ENCODE measurements at regions not wholly inside any gene's neighbourhood (a gene's known extent, or its start where the extent isn't known, plus 50 kb on each side); places are given as distances from the start of the nearest gene placed in this dataset.

DNA sequence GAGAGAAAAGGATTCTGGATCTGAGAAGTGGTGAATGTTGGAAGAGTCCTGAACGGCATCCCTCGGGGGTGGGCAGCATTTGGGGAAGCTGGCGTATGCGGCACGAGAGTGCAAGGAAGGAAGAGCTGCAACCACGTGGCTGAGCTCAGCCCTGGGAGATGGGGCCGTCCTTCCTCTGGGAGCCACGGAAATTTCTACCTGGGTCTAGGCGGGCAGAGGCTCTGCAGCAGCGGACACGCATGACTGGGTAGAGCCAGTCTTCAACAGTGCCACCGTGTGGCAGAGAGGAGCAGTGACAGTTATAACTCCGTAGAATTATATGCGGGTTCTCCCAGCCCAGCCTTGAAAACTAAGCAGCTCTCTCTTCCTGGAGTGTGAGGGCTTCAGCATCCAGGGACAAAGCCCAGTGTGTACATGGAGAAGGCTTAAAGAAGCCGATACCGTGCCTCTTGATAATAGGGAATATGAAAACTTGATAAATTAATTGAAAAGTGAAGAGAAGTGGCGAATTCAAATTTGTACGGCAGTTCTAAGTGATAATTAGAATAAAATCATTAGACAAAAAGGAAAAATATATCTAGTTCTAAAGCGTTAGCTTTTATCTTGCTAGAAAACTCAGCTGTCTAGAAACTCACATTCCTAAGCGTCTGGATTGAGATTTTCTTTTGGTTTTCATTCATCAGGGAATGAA is 82.9 kb upstream of the STXBP6 start:
- H3K27ac ChIP-seq (ENCODE audit: poor library complexity, severe bottlenecking): no peak overlapping the region
- ATAC-seq (ENCODE audit: low read depth) (peak; percentile 94), DNase-seq (ENCODE audit: low spot score) (no peak)
- no peaks in the 10 kb centered on the region for H3K4me1 ChIP-seq (ENCODE audit: insufficient read depth, poor library complexity, severe bottlenecking)
- no peak overlapping the region for H3K4me3 ChIP-seq (ENCODE audit: severe bottlenecking)
- peaks cover 15% of the 10 kb centered on the region for H3K27me3 ChIP-seq (ENCODE audit: insufficient read depth, poor library complexity, severe bottlenecking)
- no peaks in the 10 kb centered on the region for H3K36me3 ChIP-seq (ENCODE audit: low read depth)
- no peaks in the 10 kb centered on the region for H3K9me3 ChIP-seq (ENCODE audit: severe bottlenecking)
- peak; percentile 93 for TF ChIP-seq CTCF (IDR thresholded peaks at IDR 0.05; ENCODE audit: poor library complexity, severe bottlenecking)

DNA sequence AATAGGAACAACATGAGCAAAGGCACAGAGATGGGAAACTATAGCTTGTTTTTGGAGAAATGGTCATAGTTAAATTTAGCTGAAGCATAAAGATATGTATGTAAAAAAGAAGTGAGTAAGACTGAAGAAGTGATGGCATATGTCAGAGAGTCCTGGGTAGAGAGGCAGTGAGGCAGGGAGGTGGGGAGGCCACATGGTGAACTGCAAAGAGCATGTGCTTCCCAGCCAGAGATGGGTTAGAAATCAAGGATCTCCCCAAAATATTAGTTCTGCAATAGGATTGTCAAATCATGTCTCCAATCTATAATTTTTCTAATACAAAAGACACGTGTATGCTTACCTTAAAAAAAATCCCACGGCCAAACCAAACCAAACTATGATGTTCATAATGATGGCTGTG is 82.1 kb upstream of the STXBP6 start:
- peaks cover 15% of the 10 kb centered on the region for H3K27me3 ChIP-seq (ENCODE audit: insufficient read depth, poor library complexity, severe bottlenecking)
- no peaks in the 10 kb centered on the region for H3K9me3 ChIP-seq (ENCODE audit: severe bottlenecking)
- H3K4me3 ChIP-seq (ENCODE audit: severe bottlenecking): no peak overlapping the region
- no peak for TF ChIP-seq CTCF (IDR thresholded peaks at IDR 0.05; ENCODE audit: poor library complexity, severe bottlenecking)
- ATAC-seq (ENCODE audit: low read depth): no peak
- no peak overlapping the region for H3K27ac ChIP-seq (ENCODE audit: poor library complexity, severe bottlenecking)
- no peaks in the 10 kb centered on the region for H3K36me3 ChIP-seq (ENCODE audit: low read depth)
- DNase-seq (ENCODE audit: low spot score): no peak
- H3K4me1 ChIP-seq (ENCODE audit: insufficient read depth, poor library complexity, severe bottlenecking): no peaks in the 10 kb centered on the region

DNA sequence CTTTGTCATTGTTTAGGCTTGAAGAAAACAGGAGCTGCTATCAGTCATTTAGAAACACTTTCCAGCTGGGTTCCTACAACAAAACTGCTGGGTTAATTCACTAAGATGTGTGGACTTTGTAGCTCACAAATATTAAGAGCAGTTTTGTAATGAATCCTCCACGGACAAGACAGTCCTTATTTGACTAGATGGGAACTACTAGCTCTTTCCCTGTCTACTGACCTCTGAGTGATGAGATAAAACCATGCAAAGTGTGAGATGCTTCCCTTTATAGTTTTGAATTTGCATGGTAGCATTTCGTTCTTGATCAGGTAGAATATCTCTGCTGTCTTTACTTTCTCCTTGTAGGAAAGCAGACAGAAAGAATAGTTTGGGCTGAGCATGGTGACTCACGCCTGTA is 72.9 kb upstream of the STXBP6 start:
- no peak for ATAC-seq (ENCODE audit: low read depth)

GRCh38 chr14:25122211-25122610 is 72.3 kb upstream of the STXBP6 start:
- H3K27ac ChIP-seq (ENCODE audit: poor library complexity, severe bottlenecking): no peak overlapping the region
- no peak for TF ChIP-seq CTCF (IDR thresholded peaks at IDR 0.05; ENCODE audit: poor library complexity, severe bottlenecking)
- no peaks in the 10 kb centered on the region for H3K9me3 ChIP-seq (ENCODE audit: severe bottlenecking)
- no peak for ATAC-seq (ENCODE audit: low read depth)
- H3K4me1 ChIP-seq (ENCODE audit: insufficient read depth, poor library complexity, severe bottlenecking): no peaks in the 10 kb centered on the region
- H3K4me3 ChIP-seq (ENCODE audit: severe bottlenecking): no peak overlapping the region
- no peak for DNase-seq (ENCODE audit: low spot score)
- H3K36me3 ChIP-seq (ENCODE audit: low read depth): no peaks in the 10 kb centered on the region
- H3K27me3 ChIP-seq (ENCODE audit: insufficient read depth, poor library complexity, severe bottlenecking): no peaks in the 10 kb centered on the region

More for the DNA sequence above, 72.9 kb upstream of the STXBP6 start:
- TF ChIP-seq CTCF (IDR thresholded peaks at IDR 0.05; ENCODE audit: poor library complexity, severe bottlenecking): no peak
- no peaks in the 10 kb centered on the region for H3K27me3 ChIP-seq (ENCODE audit: insufficient read depth, poor library complexity, severe bottlenecking)
- H3K36me3 ChIP-seq (ENCODE audit: low read depth): no peaks in the 10 kb centered on the region
- no peak for DNase-seq (ENCODE audit: low spot score)
- H3K27ac ChIP-seq (ENCODE audit: poor library complexity, severe bottlenecking): no peak overlapping the region
- no peaks in the 10 kb centered on the region for H3K4me1 ChIP-seq (ENCODE audit: insufficient read depth, poor library complexity, severe bottlenecking)
- no peaks in the 10 kb centered on the region for H3K9me3 ChIP-seq (ENCODE audit: severe bottlenecking)
- H3K4me3 ChIP-seq (ENCODE audit: severe bottlenecking): no peak overlapping the region

All from RWPE2 (cell line).